ENCODE measurements at regions not wholly inside any gene's neighbourhood (a gene's known extent, or its start where the extent isn't known, plus 50 kb on each side); places are given as distances from the start of the nearest gene placed in this dataset.

DNA sequence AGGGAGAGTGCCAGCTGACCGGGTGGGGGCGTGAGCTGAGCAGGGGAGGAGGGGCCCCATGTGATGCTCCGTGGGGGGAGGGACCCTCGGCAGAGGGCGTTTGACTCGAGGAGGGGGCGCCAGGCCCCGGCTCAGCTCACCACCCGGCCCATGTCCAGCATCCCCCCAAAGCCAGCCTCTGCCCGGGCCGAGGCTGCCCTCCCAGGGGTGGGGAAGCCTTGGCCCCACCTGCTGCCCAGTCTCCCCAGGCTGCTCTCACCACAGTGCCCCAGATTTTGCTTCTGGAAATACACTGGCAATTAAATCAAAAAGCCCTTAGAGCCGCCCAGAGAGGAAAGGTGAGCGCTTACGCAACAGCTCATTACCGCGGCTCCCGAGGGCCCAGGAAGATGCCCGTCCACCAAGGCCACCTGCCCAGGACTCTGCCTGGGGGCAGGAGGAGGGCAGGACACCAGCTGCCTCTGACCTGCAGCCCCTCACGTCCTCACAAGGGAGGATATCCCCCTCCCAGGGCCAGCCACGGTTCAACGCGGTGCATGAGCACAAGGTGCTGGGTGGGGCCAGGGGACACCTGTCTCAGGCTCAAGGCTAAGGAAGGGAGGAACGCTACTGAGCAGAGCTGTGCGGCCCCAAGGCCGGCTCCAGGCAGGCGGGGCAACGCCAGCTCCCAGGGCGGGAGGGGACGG, 70.0 kb upstream of the INPP5A start:
- DNase-seq (peak; percentile 60), ATAC-seq (peak; percentile 33 to 36)
- no peaks in the 10 kb centered on the region for H3K9me3 ChIP-seq
- no peaks in the 10 kb centered on the region for H3K36me3 ChIP-seq
- TF ChIP-seq, protein P1, sequence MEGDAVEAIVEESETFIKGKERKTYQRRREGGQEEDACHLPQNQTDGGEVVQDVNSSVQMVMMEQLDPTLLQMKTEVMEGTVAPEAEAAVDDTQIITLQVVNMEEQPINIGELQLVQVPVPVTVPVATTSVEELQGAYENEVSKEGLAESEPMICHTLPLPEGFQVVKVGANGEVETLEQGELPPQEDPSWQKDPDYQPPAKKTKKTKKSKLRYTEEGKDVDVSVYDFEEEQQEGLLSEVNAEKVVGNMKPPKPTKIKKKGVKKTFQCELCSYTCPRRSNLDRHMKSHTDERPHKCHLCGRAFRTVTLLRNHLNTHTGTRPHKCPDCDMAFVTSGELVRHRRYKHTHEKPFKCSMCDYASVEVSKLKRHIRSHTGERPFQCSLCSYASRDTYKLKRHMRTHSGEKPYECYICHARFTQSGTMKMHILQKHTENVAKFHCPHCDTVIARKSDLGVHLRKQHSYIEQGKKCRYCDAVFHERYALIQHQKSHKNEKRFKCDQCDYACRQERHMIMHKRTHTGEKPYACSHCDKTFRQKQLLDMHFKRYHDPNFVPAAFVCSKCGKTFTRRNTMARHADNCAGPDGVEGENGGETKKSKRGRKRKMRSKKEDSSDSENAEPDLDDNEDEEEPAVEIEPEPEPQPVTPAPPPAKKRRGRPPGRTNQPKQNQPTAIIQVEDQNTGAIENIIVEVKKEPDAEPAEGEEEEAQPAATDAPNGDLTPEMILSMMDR (IDR thresholded peaks at IDR 0.05) = no peak
- H3K4me1 ChIP-seq = peaks cover 39% of the 10 kb centered on the region
- intact Hi-C loops (cut with DNase I) = no loop called here
- peak overlapping the region; percentile 67 for H3K27ac ChIP-seq
- no peaks in the 10 kb centered on the region for H3K27me3 ChIP-seq (ENCODE audit: low read depth)
- no peak overlapping the region for H3K4me3 ChIP-seq

DNA sequence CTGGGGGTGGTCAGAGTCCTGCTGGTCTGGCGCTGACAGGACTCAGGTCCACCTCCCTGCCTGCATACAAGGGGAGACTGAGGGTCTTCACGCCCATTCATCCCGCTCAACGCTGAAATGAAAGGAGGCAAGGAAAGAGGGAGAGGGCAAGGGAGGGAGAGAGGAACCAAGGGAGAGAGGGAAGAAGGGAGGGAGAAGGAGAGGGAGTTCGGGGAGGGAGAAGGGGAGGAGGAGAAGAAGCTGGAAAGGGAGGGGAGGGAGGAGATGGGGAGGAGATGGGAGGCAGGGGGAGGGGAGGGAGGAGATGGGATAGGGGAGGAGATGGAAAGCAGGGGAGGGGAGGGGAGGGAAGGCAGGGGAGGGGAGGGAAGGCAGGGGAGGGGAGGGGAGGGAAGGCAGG, 69.4 kb upstream of the INPP5A start:
- DNase-seq (no peak), ATAC-seq (no peak)
- Histone ChIP-seq H3K27ac (peak overlapping the region; percentile 67), H3K9me3 (no peaks in the 10 kb centered on the region), H3K4me3 (no peak overlapping the region), H3K36me3 (no peaks in the 10 kb centered on the region), H3K4me1 (peaks cover 39% of the 10 kb centered on the region), H3K27me3 (ENCODE audit: low read depth) (no peaks in the 10 kb centered on the region)
- TF ChIP-seq, protein P1 (IDR thresholded peaks at IDR 0.05) = no peak
- intact Hi-C loops (cut with DNase I) = no loop called here

DNA sequence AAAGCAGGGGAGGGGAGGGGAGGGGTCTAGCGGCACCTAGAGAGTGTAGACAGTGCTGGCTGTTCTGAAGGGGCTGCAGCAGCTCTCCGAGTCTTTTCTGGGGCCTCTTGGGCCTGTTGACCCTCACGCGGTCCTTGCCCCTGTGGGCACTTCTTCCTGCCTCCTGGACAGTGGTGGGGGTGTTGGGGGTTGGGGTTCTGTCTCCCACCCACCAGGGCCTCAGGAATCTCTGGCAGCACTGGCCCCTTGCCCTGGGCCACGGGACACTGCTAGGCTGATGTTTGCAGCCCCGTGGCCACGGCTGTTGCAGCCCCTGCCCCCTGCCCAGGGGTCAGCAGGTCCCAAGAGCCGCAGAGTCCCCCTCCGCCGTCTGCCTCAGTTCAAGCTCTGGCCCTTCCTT, 68.9 kb upstream of the INPP5A start:
- peak; percentile 43 for DNase-seq

DNA sequence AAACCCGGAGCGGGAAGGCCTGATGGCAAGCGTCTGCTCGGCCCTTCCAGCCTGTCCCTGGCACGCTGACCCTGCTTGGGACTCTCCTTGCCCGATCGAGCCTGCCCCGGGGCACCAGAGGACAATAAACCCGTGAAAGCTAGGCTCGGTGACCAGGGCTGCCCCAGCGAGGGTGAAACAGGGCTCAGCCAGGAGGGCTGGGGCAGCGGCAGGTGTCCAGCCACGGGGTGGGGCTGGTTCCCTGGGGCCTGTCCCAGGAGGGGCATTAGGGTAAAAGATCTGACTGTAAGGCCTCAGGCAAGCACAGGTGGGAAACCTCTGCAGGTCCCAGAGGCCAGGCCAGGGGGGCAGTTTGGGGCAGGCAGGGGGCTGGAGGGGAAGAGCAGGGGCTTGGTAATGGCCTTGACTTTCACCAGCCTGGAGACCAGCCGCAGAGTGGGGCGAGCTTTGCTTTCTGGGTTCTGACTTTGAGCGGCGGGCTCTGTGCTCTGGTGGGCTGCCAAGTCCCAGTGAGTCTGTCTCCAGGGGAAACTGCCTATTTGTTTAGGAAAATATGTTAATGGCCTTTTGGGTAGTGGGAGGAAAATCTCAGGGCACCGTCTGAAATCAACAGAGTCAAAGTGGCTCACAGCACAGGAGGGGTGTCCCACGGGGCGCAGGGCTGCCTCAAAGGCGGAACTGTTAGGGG, 68.2 kb upstream of the INPP5A start:
- ATAC-seq = peak; percentile 4 to 30
- DNase-seq = peak; percentile 48
- H3K4me3 ChIP-seq = no peak overlapping the region
- TF ChIP-seq, protein P1 (IDR thresholded peaks at IDR 0.05) = no peak
- intact Hi-C loops (cut with DNase I) = no loop called here
- peaks cover 31% of the 10 kb centered on the region for H3K4me1 ChIP-seq
- H3K36me3 ChIP-seq = no peaks in the 10 kb centered on the region
- no peaks in the 10 kb centered on the region for H3K27me3 ChIP-seq (ENCODE audit: low read depth)
- H3K27ac ChIP-seq = peak overlapping the region; percentile 66
- H3K9me3 ChIP-seq = no peaks in the 10 kb centered on the region

More for the DNA sequence above, 68.9 kb upstream of the INPP5A start:
- Histone ChIP-seq H3K36me3 (no peaks in the 10 kb centered on the region), H3K9me3 (no peaks in the 10 kb centered on the region), H3K4me3 (no peak overlapping the region), H3K4me1 (peaks cover 38% of the 10 kb centered on the region), H3K27me3 (ENCODE audit: low read depth) (no peaks in the 10 kb centered on the region), H3K27ac (peak overlapping the region; percentile 66)
- TF ChIP-seq, protein P1 (IDR thresholded peaks at IDR 0.05) = no peak
- intact Hi-C loops (cut with DNase I) = no loop called here
- no peak for ATAC-seq

DNA sequence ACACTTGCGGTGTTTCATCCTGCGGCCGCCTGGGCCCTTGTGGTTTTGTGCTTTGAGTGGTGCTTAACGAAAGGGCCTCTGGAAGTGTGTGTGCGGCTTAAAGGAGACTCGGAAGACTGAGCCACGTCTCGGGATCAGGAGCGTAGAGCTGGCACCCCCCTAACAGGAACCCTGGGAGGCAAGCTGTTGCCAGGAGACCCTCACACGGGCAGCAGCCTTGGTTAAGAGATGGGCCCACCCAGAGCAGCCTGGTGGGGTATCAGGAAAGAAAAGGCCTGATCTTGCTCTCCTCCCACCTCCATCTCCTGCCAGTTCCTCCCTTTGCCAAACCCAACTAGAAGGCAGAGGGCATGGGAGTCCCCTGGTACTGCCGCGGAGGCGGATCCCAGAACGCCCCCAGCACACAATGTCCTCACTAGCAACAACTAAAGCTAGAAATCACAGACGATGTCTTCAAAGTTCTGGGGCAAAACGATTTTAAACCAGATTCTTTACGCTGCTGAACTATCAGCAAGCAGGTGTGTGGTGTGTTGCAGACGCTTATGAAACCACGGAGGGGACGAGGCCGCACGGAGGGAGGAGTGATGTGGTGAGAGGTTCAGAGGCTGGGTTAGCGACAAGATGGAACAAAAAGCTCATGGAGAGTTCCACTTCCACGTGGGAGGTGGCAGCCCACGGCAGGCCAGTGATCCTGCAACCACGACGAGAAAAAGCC, 67.0 kb upstream of the INPP5A start:
- TF ChIP-seq, protein P1 (IDR thresholded peaks at IDR 0.05) = no peak
- Histone ChIP-seq H3K4me1 (peaks cover 27% of the 10 kb centered on the region), H3K27ac (no peak overlapping the region), H3K9me3 (no peaks in the 10 kb centered on the region), H3K27me3 (ENCODE audit: low read depth) (no peaks in the 10 kb centered on the region), H3K36me3 (no peaks in the 10 kb centered on the region), H3K4me3 (no peak overlapping the region)
- DNase-seq (peak; percentile 62), ATAC-seq (peak; percentile 67 to 85)
- intact Hi-C loops (cut with DNase I) = no loop called here
